ENCODE measurements at regions not wholly inside any gene's neighbourhood (a gene's known extent, or its start where the extent isn't known, plus 50 kb on each side); places are given as distances from the start of the nearest gene placed in this dataset.
"Not testable (repeated sequence)": the region's sequence is repeated elsewhere in the genome, so short reads cannot be mapped to it uniquely, and the experiment has no call there.

GRCh38 chr1:10867914-10868598, 71.6 kb upstream of the CASZ1 start:
- DNase-seq: peak; percentile 88

GRCh38 chr1:10868599-10868965, 72.1 kb upstream of the CASZ1 start:
- DNase-seq: no peak

GRCh38 chr1:10869933-10870332, 73.5 kb upstream of the CASZ1 start:
- DNase-seq: no peak

GRCh38 chr1:10870493-10871096, 74.1 kb upstream of the CASZ1 start:
- DNase-seq: peak; percentile 66

GRCh38 chr1:10873189-10873588, 76.7 kb upstream of the CASZ1 start:
- no peak for DNase-seq

- DNase-seq: no peak
These were observed 77.9 kb upstream of the CASZ1 start for GRCh38 chr1:10874351-10874750.

GRCh38 chr1:10877894-10878293, 81.4 kb upstream of the CASZ1 start:
- peak; percentile 80 for DNase-seq

GRCh38 chr1:10878469-10878868, 82.0 kb upstream of the CASZ1 start:
- DNase-seq: no peak

- no peak for DNase-seq
These were observed 83.6 kb upstream of the CASZ1 start for GRCh38 chr1:10880063-10880462.

- peak; percentile 52 for DNase-seq
These were observed 84.6 kb upstream of the CASZ1 start for GRCh38 chr1:10881046-10881445.

GRCh38 chr1:10882069-10882468, 85.6 kb upstream of the CASZ1 start:
- no peak for DNase-seq

- DNase-seq: not testable (repeated sequence)
These were observed 90.6 kb upstream of the CASZ1 start for GRCh38 chr1:10887032-10887431.

- no peak for DNase-seq
These were observed 91.8 kb upstream of the CASZ1 start for GRCh38 chr1:10888291-10888690.

- no peak for DNase-seq
These were observed 92.6 kb upstream of the CASZ1 start for GRCh38 chr1:10888791-10889649.

GRCh38 chr1:10889650-10890353, 93.4 kb upstream of the CASZ1 start:
- no peak for DNase-seq

GRCh38 chr1:10890491-10891071, 94.1 kb upstream of the CASZ1 start:
- no peak for DNase-seq

GRCh38 chr1:10891091-10891490, 94.6 kb upstream of the CASZ1 start:
- no peak for DNase-seq

- DNase-seq: no peak
These were observed 96.0 kb upstream of the CASZ1 start for GRCh38 chr1:10892138-10893065.

- DNase-seq: no peak
These were observed 99.2 kb upstream of the CASZ1 start for GRCh38 chr1:10895621-10896020.

- no peak for DNase-seq
These were observed 100.2 kb upstream of the CASZ1 start for GRCh38 chr1:10896673-10897072.

- no peak for DNase-seq
These were observed 101.0 kb upstream of the CASZ1 start for GRCh38 chr1:10897321-10897980.
